Esophagus squamous epithelium (tissue), 5 donors: ENCODE measurements at regions not wholly inside any gene's neighbourhood (a gene's known extent, or its start where the extent isn't known, plus 50 kb on each side); places are given as distances from the start of the nearest gene placed in this dataset.

ENCODE experiments used
- DNase-seq: peaks from one replicate; lab custom pipeline; 2025; lab: John Stamatoyannopoulos, UW
- H3K27ac ChIP-seq, 4 donors: fragments of 200-600 bp; sonication (generic); one replicate each; pipeline ENCODE4 v1.5.1; 2016 to 2019; ENCODE audit warnings: mild to moderate bottlenecking in 1 of 4
- H3K27me3 ChIP-seq, 4 donors: fragments of 200-600 bp; sonication (generic); 1 replicate in 3 of 4; 2 replicates in 1 of 4; pipeline versions ENCODE4 v1.5.1 to v1.6.0; 2017 to 2021; ENCODE audit warnings: antibody characterized with exemption in 1 of 4
- H3K36me3 ChIP-seq, 3 donors: fragments of 200-600 bp; sonication (generic); one replicate each; pipeline ENCODE4 v1.5.1; 2016 to 2019
- H3K4me1 ChIP-seq, 3 donors: fragments of 200-600 bp; sonication (generic); one replicate each; pipeline ENCODE4 v1.5.1; 2017 to 2019
- H3K4me3 ChIP-seq, 4 donors: fragments of 200-600 bp; sonication (generic); 1 replicate in 3 of 4; 2 replicates in 1 of 4; pipeline ENCODE4 v1.5.1; 2016 to 2019; ENCODE audit warnings: mild to moderate bottlenecking in 2 of 4, moderate library complexity in 1 of 4
- H3K9me3 ChIP-seq, 3 donors: fragments of 200-600 bp; sonication (generic); one replicate each; pipeline ENCODE4 v1.5.1; 2016 to 2019
- CTCF ChIP-seq, 6 experiments: fragments of 450-650 bp in 4 of 6; fragments of 200-600 bp in 2 of 6; sonication (generic) in 2 of 6; IDR thresholded peaks; one replicate each; pipeline ENCODE4 v1.5.1; 2016 to 2019; ENCODE audit warnings: antibody characterized with exemption in 6 of 6, mild to moderate bottlenecking in 4 of 6, moderate library complexity in 4 of 6
- POLR2A ChIP-seq, 4 donors: fragments of 450-650 bp; IDR thresholded peaks; one replicate each; pipeline ENCODE4 v1.6.1; 2017; ENCODE audit warnings: antibody characterized with exemption in 4 of 4, mild to moderate bottlenecking in 4 of 4, moderate library complexity in 3 of 4
- WGBS, 2 donors: methylation state at CpG; one replicate each; pipeline ENCODE4 v1.1.5; 2018; 5-methylcytosine and 5-hydroxymethylcytosine counted together
- intact Hi-C: fragments of 100-400 bp; cut with DNase I; formaldehyde crosslinking; loops from one replicate; pipeline ENCODE4 v1.15.0; 2022
- donor health status: DM: yes; HTN: yes; CAD: no.

GRCh38 chr6:95439741-95440140, 137.6 kb upstream of the MANEA start:
- no peak overlapping the region for H3K4me3 ChIP-seq

GRCh38 chr6:95448208-95448607, 129.1 kb upstream of the MANEA start:
- no peak for TF ChIP-seq POLR2A (IDR thresholded peaks at IDR 0.05)
- no peak for TF ChIP-seq CTCF (IDR thresholded peaks at IDR 0.05)

More at GRCh38 chr6:95439741-95440140, 137.6 kb upstream of the MANEA start:
- intact Hi-C loops: no loop called here
- TF ChIP-seq POLR2A (IDR thresholded peaks at IDR 0.05) (no peak), CTCF (IDR thresholded peaks at IDR 0.05) (no peak)
- Histone ChIP-seq H3K27ac (no peak overlapping the region), H3K9me3 (no peaks in the 10 kb centered on the region), H3K27me3 (no peaks in the 10 kb centered on the region), H3K4me1 (no peaks in the 10 kb centered on the region), H3K36me3 (no peaks in the 10 kb centered on the region)
- 58 to 68% methylated on average over 2 of the region's 2 CpGs for WGBS, 2 donors
- DNase-seq: no peak

GRCh38 chr6:95469511-95469910, 107.8 kb upstream of the MANEA start:
- DNase-seq: no peak
- H3K9me3 ChIP-seq: no peaks in the 10 kb centered on the region
- no peaks in the 10 kb centered on the region for H3K27me3 ChIP-seq
- no peak for TF ChIP-seq CTCF (IDR thresholded peaks at IDR 0.05)
- no peak for TF ChIP-seq POLR2A (IDR thresholded peaks at IDR 0.05)
- intact Hi-C loops: no loop called here
- H3K27ac ChIP-seq: no peak overlapping the region
- no peaks in the 10 kb centered on the region for H3K36me3 ChIP-seq
- H3K4me3 ChIP-seq: no peak overlapping the region
- 70 to 72% methylated on average over 2 of the region's 2 CpGs for WGBS, 2 donors
- no peaks in the 10 kb centered on the region for H3K4me1 ChIP-seq

More at GRCh38 chr6:95448208-95448607, 129.1 kb upstream of the MANEA start:
- Histone ChIP-seq H3K4me1 (no peaks in the 10 kb centered on the region), H3K9me3 (no peaks in the 10 kb centered on the region), H3K27me3 (no peaks in the 10 kb centered on the region), H3K4me3 (no peak overlapping the region), H3K27ac (no peak overlapping the region), H3K36me3 (no peaks in the 10 kb centered on the region)
- intact Hi-C loops: no loop called here
- 74 to 77% methylated on average over 4 of the region's 4 CpGs for WGBS, 2 donors
- no peak for DNase-seq

GRCh38 chr6:95478941-95479340, 98.4 kb upstream of the MANEA start:
- TF ChIP-seq CTCF (IDR thresholded peaks at IDR 0.05) (no peak), POLR2A (IDR thresholded peaks at IDR 0.05) (no peak)
- H3K4me1 ChIP-seq: no peaks in the 10 kb centered on the region
- H3K27me3 ChIP-seq: no peaks in the 10 kb centered on the region
- DNase-seq: no peak
- intact Hi-C loops: no loop called here
- no peak overlapping the region for H3K27ac ChIP-seq
- H3K4me3 ChIP-seq: no peak overlapping the region
- no peaks in the 10 kb centered on the region for H3K9me3 ChIP-seq
- H3K36me3 ChIP-seq: no peaks in the 10 kb centered on the region

GRCh38 chr6:95487817-95488216, 89.5 kb upstream of the MANEA start:
- Histone ChIP-seq H3K9me3 (no peaks in the 10 kb centered on the region), H3K27ac (no peak overlapping the region), H3K27me3 (no peaks in the 10 kb centered on the region), H3K36me3 (no peaks in the 10 kb centered on the region), H3K4me3 (no peak overlapping the region), H3K4me1 (no peaks in the 10 kb centered on the region)
- no peak for DNase-seq
- TF ChIP-seq POLR2A (IDR thresholded peaks at IDR 0.05): no peak
- no peak for TF ChIP-seq CTCF (IDR thresholded peaks at IDR 0.05)
- intact Hi-C loops: no loop called here
